A673 (cell line): ENCODE measurements at regions not wholly inside any gene's neighbourhood (a gene's known extent, or its start where the extent isn't known, plus 50 kb on each side); places are given as distances from the start of the nearest gene placed in this dataset.

Source experiments
- BruUV-seq: library from RNA; stranded (reverse); fragments of 400-500 nt; replicated peaks from 2 replicates; lab custom pipeline; 2021; lab: Mats Ljungman, UMichigan
- CTCF ChIA-PET: fragments of 300-600 bp; sonication (Branson Sonifier 250); formaldehyde crosslinking; loops from one replicate; lab custom pipeline; 2022; ENCODE audit warnings: antibody characterized with exemption; lab: Charles Lee
- POLR2A ChIA-PET: fragments of 300-600 bp; sonication (Branson Sonifier 250); formaldehyde crosslinking; loops from one replicate; lab custom pipeline; 2022; ENCODE audit warnings: antibody characterized with exemption; ENCODE audit not compliant: low non-redundant PET; lab: Charles Lee
- DNase-seq: peaks from one replicate; pipeline ENCODE4 v3.0.0-alpha.2; 2015; ENCODE audit warnings: low spot score
- H3K27ac ChIP-seq: fragments of 200-600 bp; sonication (generic); 2 replicates; pipeline ENCODE4 v1.5.1; 2016; ENCODE audit warnings: mixed run types, low read depth, mild to moderate bottlenecking, mixed read lengths, antibody characterized with exemption, low read length; ENCODE audit not compliant: poor library complexity, severe bottlenecking
- H3K27me3 ChIP-seq: fragments of 200-600 bp; sonication (generic); replicated peaks from 2 replicates; pipeline ENCODE4 v1.6.1; 2017; ENCODE audit warnings: mixed run types, low read depth, mild to moderate bottlenecking, mixed read lengths, antibody characterized with exemption, low read length; ENCODE audit not compliant: insufficient read depth, poor library complexity
- H3K36me3 ChIP-seq: fragments of 200-600 bp; sonication (generic); 2 replicates; pipeline ENCODE4 v1.6.1; 2016; ENCODE audit warnings: mixed run types, mild to moderate bottlenecking, mixed read lengths, antibody characterized with exemption, low read length; ENCODE audit not compliant: insufficient read depth, poor library complexity, severe bottlenecking
- H3K4me1 ChIP-seq: fragments of 200-600 bp; sonication (generic); 2 replicates; pipeline ENCODE4 v1.6.1; 2017; ENCODE audit warnings: mixed run types, mild to moderate bottlenecking, mixed read lengths, antibody characterized with exemption, low read length; ENCODE audit not compliant: insufficient read depth, poor library complexity, severe bottlenecking
- H3K4me3 ChIP-seq: fragments of 200-600 bp; sonication (generic); 2 replicates; pipeline ENCODE4 v1.5.1; 2016; ENCODE audit warnings: low read depth, mixed run types, mild to moderate bottlenecking, mixed read lengths, low read length; ENCODE audit not compliant: poor library complexity, severe bottlenecking
- H3K9me3 ChIP-seq: fragments of 200-600 bp; sonication (generic); 2 replicates; pipeline ENCODE4 v1.6.1; 2016; ENCODE audit warnings: mixed run types, low read depth, mild to moderate bottlenecking, mixed read lengths, antibody characterized with exemption, low read length; ENCODE audit not compliant: poor library complexity, severe bottlenecking
- CTCF ChIP-seq: fragments of 300-800, 200-600 bp; sonication (generic); conservative IDR thresholded peaks from 2 replicates; pipeline ENCODE4 v1.5.1; 2017; ENCODE audit warnings: low read depth, mild to moderate bottlenecking, antibody characterized with exemption, low read length, moderate library complexity, mixed read lengths
- EZH2 ChIP-seq: fragments of 200-600 bp; sonication (generic); IDR thresholded peaks from 2 replicates; pipeline ENCODE4 v1.6.1; 2017; ENCODE audit warnings: borderline replicate concordance, low read depth, mild to moderate bottlenecking, mixed read lengths, antibody characterized with exemption, low read length; ENCODE audit not compliant: poor library complexity, severe bottlenecking
- intact Hi-C: fragments of 100-400 bp; cut with micrococcal nuclease; formaldehyde crosslinking; loops from one replicate; pipeline ENCODE4 v1.10.0; 2022; ENCODE audit not compliant: unreplicated experiment

DNA sequence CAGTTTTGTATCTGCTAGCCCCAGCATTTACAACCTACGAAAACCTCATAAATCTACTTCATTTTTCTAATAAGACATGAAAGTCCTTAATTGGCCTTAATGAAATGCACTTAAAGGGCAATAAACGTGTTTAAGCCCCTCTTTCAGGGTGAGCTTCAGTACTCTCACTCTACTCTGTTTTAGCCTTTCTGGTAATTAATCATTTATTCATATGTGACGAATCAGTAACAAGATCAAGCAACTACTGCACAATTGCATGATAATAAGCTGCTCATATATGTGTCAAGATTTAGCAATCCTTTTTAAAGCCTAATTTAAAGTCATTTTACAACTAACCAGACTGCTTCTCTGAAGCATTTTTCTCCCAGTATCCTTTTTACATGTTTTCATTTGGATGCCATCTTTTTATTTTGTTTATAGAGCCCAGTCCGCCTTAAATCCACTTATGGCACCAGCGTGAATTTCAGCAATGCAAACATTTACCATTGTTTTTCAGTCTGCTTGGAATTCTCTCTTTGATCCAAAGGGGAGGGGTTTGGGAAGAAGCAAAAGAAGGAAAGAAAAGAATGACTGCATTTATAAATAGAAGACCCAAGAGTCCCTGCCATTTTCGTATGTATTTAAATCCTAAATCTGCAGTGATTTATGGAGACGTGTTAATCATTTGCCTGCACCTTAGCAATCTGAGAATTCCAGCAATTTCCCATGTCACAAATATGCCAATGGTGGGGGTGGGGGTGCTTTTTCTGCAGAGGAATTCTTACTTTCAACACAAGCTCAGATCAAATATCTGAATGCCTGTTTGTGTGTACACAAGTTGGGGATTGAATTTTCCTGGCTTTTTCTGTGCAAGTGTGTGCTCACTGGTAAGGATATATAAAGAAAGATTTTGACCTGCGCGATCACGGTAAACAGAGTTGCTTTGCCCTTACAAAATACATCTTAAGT lies 230.8 kb upstream of the TBC1D5 start:
- no peak for DNase-seq
- Histone ChIP-seq H3K4me1 (no peaks in the 10 kb centered on the region), H3K36me3 (no peaks in the 10 kb centered on the region), H3K4me3 (no peak overlapping the region), H3K27ac (no peak overlapping the region), H3K27me3 (peaks cover 11% of the 10 kb centered on the region), H3K9me3 (no peaks in the 10 kb centered on the region)
- POLR2A ChIA-PET, result no interaction called here
- CTCF ChIA-PET, result no interaction called here
- BruUV-seq, result no TSS peak
- intact Hi-C loops, result no loop called here
- TF ChIP-seq CTCF, result no peak

DNA sequence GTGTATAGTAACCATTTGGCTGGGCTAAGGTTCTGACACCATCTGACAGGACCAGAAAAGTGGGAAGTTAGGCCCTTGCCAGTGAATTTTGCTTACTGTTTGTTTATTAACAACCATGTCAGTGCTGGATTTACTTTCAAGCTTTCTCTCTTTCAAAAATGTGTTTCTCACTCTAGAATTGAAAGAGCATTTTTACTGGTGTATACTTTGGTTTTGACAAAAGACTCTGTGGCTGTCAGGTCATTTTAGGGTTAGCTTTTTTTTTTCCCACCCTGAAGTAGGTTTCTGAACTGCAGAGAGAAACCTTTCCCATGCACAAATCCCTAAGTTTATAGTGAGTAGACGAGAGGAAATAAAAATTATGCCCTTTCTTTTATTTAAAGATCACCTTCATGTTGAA lies 230.0 kb upstream of the TBC1D5 start:
- H3K9me3 ChIP-seq, result no peaks in the 10 kb centered on the region
- CTCF ChIA-PET, result no interaction called here
- intact Hi-C loops, result no loop called here
- TF ChIP-seq EZH2 (no peak), CTCF (no peak)
- H3K36me3 ChIP-seq, result no peaks in the 10 kb centered on the region
- BruUV-seq, result no TSS peak
- H3K27me3 ChIP-seq, result peaks cover 16% of the 10 kb centered on the region
- H3K4me1 ChIP-seq, result no peaks in the 10 kb centered on the region
- no peak for DNase-seq
- no peak overlapping the region for H3K4me3 ChIP-seq
- no peak overlapping the region for H3K27ac ChIP-seq
- POLR2A ChIA-PET, result no interaction called here

DNA sequence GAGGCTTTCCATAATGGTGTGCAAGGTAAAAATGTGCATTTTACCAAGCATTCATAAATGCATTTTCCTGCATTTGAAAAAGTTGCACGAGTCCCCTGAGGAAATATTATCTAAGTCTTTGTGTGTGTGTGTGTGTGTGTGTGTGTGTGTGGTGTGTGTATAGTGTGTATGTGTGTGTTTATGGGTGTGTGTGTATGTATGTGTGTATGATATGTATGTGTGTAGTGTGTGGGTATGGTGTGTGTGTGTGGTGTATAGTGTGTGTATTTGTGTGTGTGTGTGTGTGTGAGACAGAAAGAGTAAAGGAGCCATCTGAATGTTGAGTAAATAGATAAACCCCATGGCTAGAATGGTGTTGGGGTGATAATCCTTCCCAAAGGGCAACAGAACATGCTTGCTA lies 229.6 kb upstream of the TBC1D5 start:
- Histone ChIP-seq H3K4me1 (no peaks in the 10 kb centered on the region), H3K9me3 (no peaks in the 10 kb centered on the region), H3K36me3 (no peaks in the 10 kb centered on the region), H3K27me3 (peaks cover 20% of the 10 kb centered on the region), H3K27ac (no peak overlapping the region), H3K4me3 (no peak overlapping the region)
- CTCF ChIA-PET, result no interaction called here
- no peak for TF ChIP-seq CTCF
- TF ChIP-seq EZH2, result no peak
- no peak for DNase-seq
- intact Hi-C loops, result no loop called here
- POLR2A ChIA-PET, result no interaction called here
- no TSS peak for BruUV-seq
